OCI-LY3 (cell line): ENCODE measurements at regions not wholly inside any gene's neighbourhood (a gene's known extent, or its start where the extent isn't known, plus 50 kb on each side); places are given as distances from the start of the nearest gene placed in this dataset.

Source experiments
- EZH2phosphoT487 ChIP-seq: fragments of 200-600 bp; shearing (Covaris generic); IDR thresholded peaks from 2 replicates; pipeline ENCODE4 v1.6.1; 2018; ENCODE audit warnings: antibody characterized with exemption, mixed run types, low read depth
- TF ChIP-seq, protein P1 (sequence below): fragments of 200-600, 300-600 bp; sonication (generic); IDR thresholded peaks from 2 replicates; pipeline ENCODE4 v1.5.1; 2014; ENCODE audit warnings: antibody characterized with exemption, low read length, low read depth

DNA sequence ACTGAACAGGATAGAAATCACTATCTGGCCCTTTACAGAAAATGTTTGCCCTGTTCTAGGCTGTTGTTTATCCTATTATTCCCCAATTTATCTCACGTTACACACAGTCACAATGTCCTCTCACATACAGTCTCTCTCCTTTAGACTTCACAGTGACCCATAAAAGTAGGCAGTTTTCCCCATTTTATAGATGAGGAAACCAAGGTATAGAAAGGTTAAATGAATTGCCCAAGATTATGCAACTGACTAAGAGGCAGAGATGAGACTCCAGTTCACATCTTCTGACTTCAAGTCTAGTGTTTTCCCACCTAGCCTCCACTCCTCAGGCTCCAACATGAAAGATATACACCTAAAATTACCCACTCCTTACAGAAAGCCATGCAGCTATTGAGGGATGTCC lies 99.3 kb upstream of the PLCL2 start:
- TF ChIP-seq, protein P1, sequence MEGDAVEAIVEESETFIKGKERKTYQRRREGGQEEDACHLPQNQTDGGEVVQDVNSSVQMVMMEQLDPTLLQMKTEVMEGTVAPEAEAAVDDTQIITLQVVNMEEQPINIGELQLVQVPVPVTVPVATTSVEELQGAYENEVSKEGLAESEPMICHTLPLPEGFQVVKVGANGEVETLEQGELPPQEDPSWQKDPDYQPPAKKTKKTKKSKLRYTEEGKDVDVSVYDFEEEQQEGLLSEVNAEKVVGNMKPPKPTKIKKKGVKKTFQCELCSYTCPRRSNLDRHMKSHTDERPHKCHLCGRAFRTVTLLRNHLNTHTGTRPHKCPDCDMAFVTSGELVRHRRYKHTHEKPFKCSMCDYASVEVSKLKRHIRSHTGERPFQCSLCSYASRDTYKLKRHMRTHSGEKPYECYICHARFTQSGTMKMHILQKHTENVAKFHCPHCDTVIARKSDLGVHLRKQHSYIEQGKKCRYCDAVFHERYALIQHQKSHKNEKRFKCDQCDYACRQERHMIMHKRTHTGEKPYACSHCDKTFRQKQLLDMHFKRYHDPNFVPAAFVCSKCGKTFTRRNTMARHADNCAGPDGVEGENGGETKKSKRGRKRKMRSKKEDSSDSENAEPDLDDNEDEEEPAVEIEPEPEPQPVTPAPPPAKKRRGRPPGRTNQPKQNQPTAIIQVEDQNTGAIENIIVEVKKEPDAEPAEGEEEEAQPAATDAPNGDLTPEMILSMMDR, result no peak
- TF ChIP-seq EZH2phosphoT487, result no peak
